Skeletal muscle satellite cell (primary cell): ENCODE measurements at regions not wholly inside any gene's neighbourhood (a gene's known extent, or its start where the extent isn't known, plus 50 kb on each side); places are given as distances from the start of the nearest gene placed in this dataset.
"Not testable (repeated sequence)": the region's sequence is repeated elsewhere in the genome, so short reads cannot be mapped to it uniquely, and the experiment has no call there.

Experiments
- H3K27me3 ChIP-seq: 2 replicates; pipeline ENCODE4 v1.7.0; 2013; ENCODE audit warnings: low read length; ENCODE audit not compliant: control insufficient read depth, insufficient read depth
- H3K36me3 ChIP-seq: 2 replicates; pipeline ENCODE4 v1.7.0; 2013; ENCODE audit warnings: mild to moderate bottlenecking, control low read depth, low read length; ENCODE audit not compliant: insufficient read depth
- H3K4me1 ChIP-seq: 2 replicates; pipeline ENCODE4 v1.7.0; 2013; ENCODE audit warnings: low read length; ENCODE audit not compliant: control insufficient read depth, insufficient read depth
- H3K4me2 ChIP-seq: 2 replicates; pipeline ENCODE4 v1.7.0; 2013; ENCODE audit warnings: mild to moderate bottlenecking, low read length
- H3K4me3 ChIP-seq: 2 replicates; pipeline ENCODE4 v1.7.0; 2013; ENCODE audit warnings: low read length
- H3K9ac ChIP-seq: 2 replicates; pipeline ENCODE4 v1.7.0; 2013; ENCODE audit warnings: mild to moderate bottlenecking, low read depth, low read length, moderate library complexity
- H3K9me3 ChIP-seq: replicated peaks from 2 replicates; pipeline ENCODE4 v1.7.0; 2013; ENCODE audit warnings: mild to moderate bottlenecking, control low read depth, low read length

GRCh38 chr12:124217508-124218242 is 77.2 kb upstream of the RFLNA start:
- Histone ChIP-seq H3K4me3 (peak overlapping the region; percentile 20), H3K9me3 (peaks cover 7% of the 10 kb centered on the region), H3K36me3 (no peaks in the 10 kb centered on the region), H3K4me1 (no peaks in the 10 kb centered on the region), H3K4me2 (peak overlapping the region; percentile 17), H3K27me3 (peaks cover 7% of the 10 kb centered on the region), H3K9ac (no peak overlapping the region)

GRCh38 chr12:124218243-124218560 is 76.7 kb upstream of the RFLNA start:
- Histone ChIP-seq H3K4me3 (no peak overlapping the region), H3K9ac (no peak overlapping the region), H3K27me3 (peaks cover 7% of the 10 kb centered on the region), H3K4me2 (no peak overlapping the region), H3K36me3 (no peaks in the 10 kb centered on the region), H3K4me1 (no peaks in the 10 kb centered on the region), H3K9me3 (peaks cover 7% of the 10 kb centered on the region)

- H3K9ac ChIP-seq, H3K4me1 ChIP-seq, H3K4me2 ChIP-seq, H3K36me3 ChIP-seq, H3K9me3 ChIP-seq, H3K4me3 ChIP-seq, H3K27me3 ChIP-seq: not testable (repeated sequence)
Observed at GRCh38 chr12:124218650-124219049, 76.2 kb upstream of the RFLNA start.

GRCh38 chr12:124222368-124223245 is 72.3 kb upstream of the RFLNA start:
- no peak overlapping the region for H3K4me2 ChIP-seq
- no peaks in the 10 kb centered on the region for H3K36me3 ChIP-seq
- H3K9ac ChIP-seq, result no peak overlapping the region
- peaks cover 12% of the 10 kb centered on the region for H3K27me3 ChIP-seq
- H3K9me3 ChIP-seq, result no peaks in the 10 kb centered on the region
- H3K4me1 ChIP-seq, result no peaks in the 10 kb centered on the region
- H3K4me3 ChIP-seq, result no peak overlapping the region

DNA sequence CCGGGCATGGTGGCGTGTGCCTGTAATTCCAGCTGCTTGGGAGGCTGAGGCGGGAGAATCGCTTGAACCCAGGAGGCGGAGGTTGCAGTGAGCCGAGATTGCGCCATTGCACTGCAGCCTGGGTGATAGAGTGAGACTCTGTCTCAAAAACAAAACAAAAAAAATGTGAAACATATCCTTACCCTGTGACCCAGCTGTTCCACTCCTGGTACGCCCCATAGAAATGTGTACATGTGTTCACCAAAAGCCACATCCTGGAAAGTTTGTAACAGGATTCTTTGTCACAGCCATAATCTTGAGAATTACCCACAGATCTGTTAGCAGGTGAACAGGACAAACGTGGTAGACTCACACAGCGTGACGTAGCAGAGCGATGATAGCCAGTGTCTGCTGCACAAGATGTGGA is 71.2 kb upstream of the RFLNA start:
- not testable (repeated sequence) for H3K9ac ChIP-seq, H3K9me3 ChIP-seq, H3K4me3 ChIP-seq, H3K4me2 ChIP-seq, H3K4me1 ChIP-seq, H3K36me3 ChIP-seq
- H3K27me3 ChIP-seq, result peaks cover 12% of the 10 kb centered on the region

DNA sequence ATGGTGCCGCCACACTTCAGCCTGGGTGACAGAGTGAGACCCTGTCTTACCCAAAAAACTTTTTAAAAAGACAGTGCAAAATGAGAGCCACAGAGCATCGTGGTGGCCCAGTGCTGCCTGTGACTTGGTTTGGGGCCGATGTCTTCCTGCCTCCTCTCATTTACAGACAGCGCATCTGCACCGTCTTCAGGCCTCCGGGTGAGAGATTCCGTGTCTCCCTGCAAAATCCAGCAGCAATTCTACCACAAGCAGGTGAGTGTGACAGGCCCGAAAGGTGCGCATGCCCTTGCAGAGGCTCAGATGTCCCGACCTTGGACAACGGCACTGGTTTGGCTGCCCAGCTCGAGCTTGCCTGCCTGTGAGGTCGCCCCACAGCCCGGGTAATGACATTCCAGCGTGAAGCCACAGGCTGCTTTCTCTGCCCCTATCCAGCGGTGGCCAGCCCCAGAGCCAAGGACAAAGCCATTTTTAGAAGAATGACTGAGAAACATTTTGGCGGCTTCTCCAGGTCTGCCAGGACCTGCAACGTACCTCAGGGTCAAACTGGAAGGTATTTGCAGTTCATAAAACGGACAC is 70.3 kb upstream of the RFLNA start:
- Histone ChIP-seq H3K4me1 (no peaks in the 10 kb centered on the region), H3K9ac (no peak overlapping the region), H3K4me2 (no peak overlapping the region), H3K27me3 (peaks cover 12% of the 10 kb centered on the region), H3K36me3 (no peaks in the 10 kb centered on the region), H3K4me3 (no peak overlapping the region), H3K9me3 (no peaks in the 10 kb centered on the region)

- no peak overlapping the region for H3K4me2 ChIP-seq
- no peak overlapping the region for H3K9ac ChIP-seq
- H3K9me3 ChIP-seq, result no peaks in the 10 kb centered on the region
- no peaks in the 10 kb centered on the region for H3K36me3 ChIP-seq
- no peaks in the 10 kb centered on the region for H3K4me1 ChIP-seq
- H3K4me3 ChIP-seq, result no peak overlapping the region
- H3K27me3 ChIP-seq, result peaks cover 12% of the 10 kb centered on the region
Observed at GRCh38 chr12:124225730-124226129, 69.2 kb upstream of the RFLNA start.

GRCh38 chr12:124227951-124228711 is 66.8 kb upstream of the RFLNA start:
- no peaks in the 10 kb centered on the region for H3K36me3 ChIP-seq
- peaks cover 14% of the 10 kb centered on the region for H3K4me1 ChIP-seq
- H3K4me3 ChIP-seq, result no peak overlapping the region
- H3K9me3 ChIP-seq, result no peaks in the 10 kb centered on the region
- peaks cover 12% of the 10 kb centered on the region for H3K27me3 ChIP-seq
- no peak overlapping the region for H3K4me2 ChIP-seq
- no peak overlapping the region for H3K9ac ChIP-seq

DNA sequence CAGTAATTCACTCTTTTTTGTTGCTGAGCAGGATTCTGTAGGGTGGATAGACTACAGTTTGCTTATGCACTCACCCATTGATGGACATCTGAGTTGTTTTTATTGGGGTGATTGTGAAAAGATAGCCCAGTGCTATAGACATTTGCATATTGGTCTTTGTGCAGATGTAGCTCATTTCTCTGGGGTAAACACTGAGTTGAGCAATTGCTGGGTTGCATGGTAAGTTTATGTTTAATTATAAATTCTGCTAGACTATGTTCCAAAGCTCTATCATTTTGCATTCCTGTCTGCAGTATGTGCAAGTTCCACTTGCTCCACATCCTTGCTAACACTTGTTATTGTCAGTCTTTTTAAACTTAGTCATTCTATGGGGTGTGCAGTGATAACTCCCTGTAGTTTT is 65.4 kb upstream of the RFLNA start:
- no peaks in the 10 kb centered on the region for H3K36me3 ChIP-seq
- H3K4me2 ChIP-seq, result no peak overlapping the region
- peaks cover 28% of the 10 kb centered on the region for H3K4me1 ChIP-seq
- H3K27me3 ChIP-seq, result peaks cover 12% of the 10 kb centered on the region
- no peak overlapping the region for H3K9ac ChIP-seq
- H3K4me3 ChIP-seq, result no peak overlapping the region
- no peaks in the 10 kb centered on the region for H3K9me3 ChIP-seq

DNA sequence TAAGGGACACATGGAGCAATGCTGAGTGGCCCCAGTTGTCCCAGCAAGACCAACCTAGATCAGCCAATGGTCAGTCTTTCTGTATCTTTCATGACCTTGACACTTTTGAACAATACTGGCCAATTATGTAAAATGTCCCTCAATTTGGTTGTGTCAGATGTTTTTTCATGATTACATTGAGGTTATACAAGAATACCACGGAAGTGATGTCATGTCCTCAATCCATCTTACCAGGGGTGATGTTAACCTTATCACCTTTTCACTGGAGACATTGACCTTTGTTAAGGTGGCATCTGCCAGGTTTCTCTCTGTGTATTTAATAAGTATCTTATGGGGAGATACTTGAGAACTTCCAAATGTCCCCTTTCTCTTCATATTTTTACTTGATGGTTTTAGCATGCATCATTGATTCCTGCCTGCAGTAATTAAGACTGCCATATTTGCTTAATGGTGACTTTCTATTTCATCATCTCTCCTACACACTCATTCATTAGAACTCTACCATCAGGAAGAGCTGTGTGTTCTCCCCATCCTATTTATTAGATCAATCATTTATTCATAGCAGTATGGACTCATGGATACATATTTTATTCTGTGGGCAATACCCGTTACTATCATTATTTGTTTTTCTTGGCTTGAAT is 64.7 kb upstream of the RFLNA start:
- Histone ChIP-seq H3K4me2 (no peak overlapping the region), H3K9ac (no peak overlapping the region), H3K9me3 (no peaks in the 10 kb centered on the region), H3K4me3 (no peak overlapping the region), H3K4me1 (peaks cover 33% of the 10 kb centered on the region), H3K36me3 (no peaks in the 10 kb centered on the region), H3K27me3 (peaks cover 8% of the 10 kb centered on the region)

DNA sequence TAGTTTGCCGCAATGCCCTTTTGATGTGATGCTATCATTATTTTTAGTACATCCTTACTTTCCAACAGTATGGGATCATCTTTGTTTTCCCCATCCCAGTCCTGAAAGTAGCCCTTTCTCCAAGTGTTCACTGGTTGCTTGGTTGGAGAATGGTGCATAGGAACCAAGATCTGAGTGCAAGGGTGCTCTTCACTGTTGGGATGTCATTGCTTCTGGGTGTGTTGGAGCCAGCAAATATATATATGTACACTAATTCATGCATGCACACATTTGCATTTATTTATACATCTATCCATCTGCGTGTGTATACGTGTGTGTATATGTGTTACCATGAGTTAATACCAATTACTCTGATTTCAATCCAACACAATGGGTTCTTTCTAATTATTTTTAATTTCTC is 64.1 kb upstream of the RFLNA start:
- H3K4me1 ChIP-seq, result peaks cover 39% of the 10 kb centered on the region
- H3K36me3 ChIP-seq, result no peaks in the 10 kb centered on the region
- no peak overlapping the region for H3K4me3 ChIP-seq
- no peak overlapping the region for H3K9ac ChIP-seq
- no peak overlapping the region for H3K4me2 ChIP-seq
- peaks cover 8% of the 10 kb centered on the region for H3K27me3 ChIP-seq
- no peaks in the 10 kb centered on the region for H3K9me3 ChIP-seq
